Colonic mucosa (tissue), 4 donors: ENCODE measurements at regions not wholly inside any gene's neighbourhood (a gene's known extent, or its start where the extent isn't known, plus 50 kb on each side); places are given as distances from the start of the nearest gene placed in this dataset.
A peak's percentile ranks its signal among the peaks of the same experiment; 100 is the strongest.

ENCODE experiments used
- DNase-seq: peaks from one replicate; pipeline ENCODE4 v3.0.0-alpha.2; 2020
- H3K27ac ChIP-seq: fragments of 200-600 bp; one replicate; pipeline ENCODE4 v1.8.0; 2021
- H3K27me3 ChIP-seq: fragments of 200-600 bp; one replicate; pipeline ENCODE4 v1.8.0; 2021
- H3K36me3 ChIP-seq: fragments of 200-600 bp; one replicate; pipeline ENCODE4 v1.8.0; 2021
- H3K4me1 ChIP-seq: fragments of 200-600 bp; one replicate; pipeline ENCODE4 v1.8.0; 2021; ENCODE audit warnings: mild to moderate bottlenecking
- H3K4me3 ChIP-seq: fragments of 200-600 bp; one replicate; pipeline ENCODE4 v1.8.0; 2021
- H3K9ac ChIP-seq, 2 donors: one replicate each; pipeline ENCODE4 v1.7.0; 2013; ENCODE audit warnings: control low read depth in 2 of 2, low read depth in 2 of 2, low read length in 2 of 2
- H3K9me3 ChIP-seq: fragments of 200-600 bp; one replicate; pipeline ENCODE4 v1.8.0; 2021
- intact Hi-C: fragments of 100-400 bp; cut with DNase I; formaldehyde crosslinking; loops from one replicate; pipeline ENCODE4 v1.14.1; 2022
- TF ChIP-seq, protein P1 (sequence below): fragments of 200-600 bp; IDR thresholded peaks from one replicate; pipeline ENCODE4 v1.8.0; 2022; ENCODE audit warnings: antibody characterized with exemption, mild to moderate bottlenecking
- donor health status: healthy.
- donor health status: DM: no; HTN: no; CAD: no.
- donor health status: DM: no; HTN: no; CAD: no.

- no peaks in the 10 kb centered on the region for H3K4me1 ChIP-seq
- no peaks in the 10 kb centered on the region for H3K27me3 ChIP-seq
- DNase-seq = no peak
- intact Hi-C loops = no loop called here
- H3K36me3 ChIP-seq = no peaks in the 10 kb centered on the region
- TF ChIP-seq, protein P1, sequence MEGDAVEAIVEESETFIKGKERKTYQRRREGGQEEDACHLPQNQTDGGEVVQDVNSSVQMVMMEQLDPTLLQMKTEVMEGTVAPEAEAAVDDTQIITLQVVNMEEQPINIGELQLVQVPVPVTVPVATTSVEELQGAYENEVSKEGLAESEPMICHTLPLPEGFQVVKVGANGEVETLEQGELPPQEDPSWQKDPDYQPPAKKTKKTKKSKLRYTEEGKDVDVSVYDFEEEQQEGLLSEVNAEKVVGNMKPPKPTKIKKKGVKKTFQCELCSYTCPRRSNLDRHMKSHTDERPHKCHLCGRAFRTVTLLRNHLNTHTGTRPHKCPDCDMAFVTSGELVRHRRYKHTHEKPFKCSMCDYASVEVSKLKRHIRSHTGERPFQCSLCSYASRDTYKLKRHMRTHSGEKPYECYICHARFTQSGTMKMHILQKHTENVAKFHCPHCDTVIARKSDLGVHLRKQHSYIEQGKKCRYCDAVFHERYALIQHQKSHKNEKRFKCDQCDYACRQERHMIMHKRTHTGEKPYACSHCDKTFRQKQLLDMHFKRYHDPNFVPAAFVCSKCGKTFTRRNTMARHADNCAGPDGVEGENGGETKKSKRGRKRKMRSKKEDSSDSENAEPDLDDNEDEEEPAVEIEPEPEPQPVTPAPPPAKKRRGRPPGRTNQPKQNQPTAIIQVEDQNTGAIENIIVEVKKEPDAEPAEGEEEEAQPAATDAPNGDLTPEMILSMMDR = no peak
- H3K4me3 ChIP-seq = no peak overlapping the region
- H3K9me3 ChIP-seq = no peaks in the 10 kb centered on the region
- no peak overlapping the region for H3K27ac ChIP-seq
- no peak overlapping the region for H3K9ac ChIP-seq
Observed at GRCh38 chr3:141682921-141683320, 55.2 kb upstream of the RNF7 start.

DNA sequence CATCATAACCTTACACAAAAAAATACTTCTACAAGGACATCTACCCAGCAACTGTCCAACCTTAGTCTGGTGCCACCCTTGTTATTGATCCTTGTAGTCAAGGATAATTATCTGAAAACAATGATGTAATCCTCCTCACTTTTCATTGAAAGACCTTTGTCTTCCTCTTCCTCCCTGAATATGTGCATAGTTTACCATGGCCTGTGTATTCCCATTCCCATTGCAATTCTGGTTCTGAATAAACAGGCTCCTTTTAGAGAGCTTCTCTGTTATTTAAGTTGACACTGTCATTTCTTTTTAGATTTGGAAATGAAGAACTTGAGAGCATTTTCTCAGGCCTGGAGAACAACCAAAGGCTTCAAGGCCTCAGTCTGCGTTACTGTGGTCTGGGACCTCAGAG, 53.3 kb upstream of the RNF7 start:
- intact Hi-C loops = no loop called here
- TF ChIP-seq, protein P1 = no peak
- DNase-seq = no peak
- Histone ChIP-seq H3K4me1 (no peaks in the 10 kb centered on the region), H3K4me3 (no peak overlapping the region), H3K36me3 (no peaks in the 10 kb centered on the region), H3K27ac (no peak overlapping the region), H3K9me3 (no peaks in the 10 kb centered on the region), H3K9ac (no peak overlapping the region), H3K27me3 (no peaks in the 10 kb centered on the region)

DNA sequence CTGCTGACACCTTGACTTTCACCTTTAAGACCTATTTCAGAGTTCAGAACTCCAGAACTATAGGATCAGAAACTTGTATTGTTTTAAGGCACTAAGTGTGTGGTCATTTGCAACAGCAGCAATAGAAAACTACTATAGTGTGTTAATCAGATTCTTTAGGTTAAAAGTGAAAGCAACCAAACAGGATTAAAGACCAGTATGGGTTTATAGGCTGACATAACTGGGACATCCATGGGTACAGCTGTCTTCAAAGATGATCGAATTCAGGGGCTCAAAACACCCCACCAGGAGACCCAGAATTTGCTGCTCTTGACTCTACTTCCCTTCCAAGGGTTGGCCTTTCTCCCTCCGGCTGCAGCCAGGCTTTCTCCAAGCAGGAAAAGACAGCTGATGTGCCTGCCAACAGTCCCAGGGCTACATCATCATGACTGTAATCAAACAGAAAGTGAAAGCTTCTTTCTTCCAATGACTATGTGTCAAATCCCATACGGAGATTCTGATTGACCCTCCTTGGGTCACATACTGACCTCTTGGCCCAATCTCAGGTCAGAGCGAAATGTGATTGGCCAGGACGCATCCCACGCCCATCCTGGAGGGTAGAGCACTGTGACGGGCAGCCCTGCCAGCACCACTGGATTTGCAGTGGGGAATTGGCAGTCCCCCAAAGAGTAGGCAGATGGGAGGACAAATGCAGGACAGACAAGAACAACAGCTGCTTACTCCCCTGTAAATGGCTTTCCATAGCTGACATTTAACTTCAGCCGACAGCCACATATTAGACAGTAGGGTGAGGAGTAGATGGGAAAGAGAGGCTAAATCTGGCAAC, 51.4 kb upstream of the RNF7 start:
- Histone ChIP-seq H3K27me3 (no peaks in the 10 kb centered on the region), H3K9ac (peak overlapping the region in 1 of 2 donors; percentile 46), H3K9me3 (no peaks in the 10 kb centered on the region), H3K36me3 (no peaks in the 10 kb centered on the region), H3K27ac (peak overlapping the region; percentile 3), H3K4me1 (no peaks in the 10 kb centered on the region), H3K4me3 (peak overlapping the region; percentile 21)
- peak; percentile 72 for DNase-seq
- intact Hi-C loops = no loop called here
- TF ChIP-seq, protein P1 = no peak
